Epithelial cell of prostate (primary cell): ENCODE measurements at regions not wholly inside any gene's neighbourhood (a gene's known extent, or its start where the extent isn't known, plus 50 kb on each side); places are given as distances from the start of the nearest gene placed in this dataset.
A peak's percentile ranks its signal among the peaks of the same experiment; 100 is the strongest.

ENCODE experiments used
- DNase-seq: peaks from one replicate; pipeline ENCODE4 v3.0.0-alpha.2; 2011; ENCODE audit warnings: low read depth, low spot score
- H3K27ac ChIP-seq: fragments of 450-650 bp; 2 replicates; pipeline ENCODE4 v1.5.1; 2017; ENCODE audit warnings: mild to moderate bottlenecking

GRCh38 chr9:38288502-38288901 lies 104.0 kb upstream of the ALDH1B1 start:
- no peak for DNase-seq
- H3K27ac ChIP-seq: no peak overlapping the region

- DNase-seq: peak; percentile 24
- H3K27ac ChIP-seq: no peak overlapping the region
Observed at GRCh38 chr9:38287420-38287985, 105.0 kb upstream of the ALDH1B1 start.

GRCh38 chr9:38286766-38287165 lies 105.7 kb upstream of the ALDH1B1 start:
- no peak for DNase-seq
- no peak overlapping the region for H3K27ac ChIP-seq

GRCh38 chr9:38286357-38286756 lies 106.1 kb upstream of the ALDH1B1 start:
- H3K27ac ChIP-seq: no peak overlapping the region
- no peak for DNase-seq

DNA sequence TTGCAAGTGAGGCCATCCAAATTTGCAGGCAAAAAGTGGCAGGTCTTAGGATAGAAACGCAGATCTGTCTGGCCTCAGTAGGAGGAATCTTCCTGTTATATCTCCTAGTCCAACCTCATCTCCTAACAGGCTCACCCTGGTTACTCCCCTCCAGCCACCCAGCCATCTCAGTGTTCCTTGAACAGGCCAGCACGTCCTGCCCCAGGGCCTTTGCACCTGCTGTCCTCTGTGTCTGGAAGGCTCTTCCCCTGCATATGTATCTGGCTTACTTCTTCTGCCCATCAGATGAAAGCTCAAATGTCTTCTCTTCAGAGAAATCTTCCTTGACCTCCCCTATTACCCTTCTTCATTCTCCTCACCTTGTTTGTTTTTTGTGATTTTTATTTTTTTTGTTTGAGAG lies 107.3 kb upstream of the ALDH1B1 start:
- DNase-seq: no peak
- H3K27ac ChIP-seq: no peak overlapping the region

GRCh38 chr9:38284588-38285051 lies 107.9 kb upstream of the ALDH1B1 start:
- no peak overlapping the region for H3K27ac ChIP-seq

DNA sequence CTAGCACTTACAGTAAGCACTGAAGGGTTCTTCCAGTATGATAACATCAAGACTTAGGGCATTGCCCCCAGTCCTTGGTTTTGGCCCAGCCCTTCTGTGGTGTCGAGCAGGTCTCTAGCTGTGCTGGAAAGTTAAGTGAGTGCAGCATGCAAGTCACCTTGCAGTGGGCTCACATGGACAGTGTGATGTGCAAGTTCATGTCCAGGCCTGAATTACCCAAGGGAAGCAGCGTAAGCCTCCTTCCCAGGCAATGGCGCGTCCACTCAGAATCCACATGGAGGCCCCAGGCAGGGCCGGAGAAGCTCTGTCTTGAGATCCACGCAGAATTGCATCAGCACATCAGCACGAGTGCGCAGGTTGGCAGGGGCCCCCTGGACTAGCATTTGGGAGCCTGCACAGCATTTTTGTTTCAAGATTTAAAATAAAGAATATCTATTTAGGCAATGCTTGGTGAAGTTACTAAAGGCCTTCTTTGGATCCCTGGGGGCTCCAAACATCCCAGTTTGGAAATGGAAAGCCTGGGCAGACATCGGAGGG lies 108.4 kb upstream of the ALDH1B1 start:
- no peak for DNase-seq
- H3K27ac ChIP-seq: no peak overlapping the region

More at GRCh38 chr9:38284588-38285051, 107.9 kb upstream of the ALDH1B1 start:
- DNase-seq: no peak

DNA sequence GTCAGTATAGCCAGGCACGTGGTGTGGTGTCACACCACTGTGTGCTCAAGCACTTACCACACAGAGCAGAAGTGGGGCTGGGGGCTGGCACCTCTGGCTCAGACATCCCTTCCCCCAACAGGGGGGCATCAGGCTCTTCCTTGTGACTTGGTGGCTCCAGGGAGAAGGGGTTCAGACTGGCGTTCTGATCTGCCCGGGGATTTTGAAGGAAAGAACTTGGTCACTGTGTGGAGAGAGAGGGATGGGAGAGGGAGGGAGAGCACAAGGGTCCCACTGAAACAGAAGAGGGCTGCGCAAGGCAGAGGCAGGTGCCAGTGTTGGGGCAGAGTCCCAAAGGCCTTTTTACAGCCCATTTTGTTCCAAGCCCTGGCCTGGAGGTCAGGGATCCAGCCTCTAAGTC lies 109.7 kb upstream of the ALDH1B1 start:
- no peak for DNase-seq

GRCh38 chr9:38281917-38282316 lies 110.6 kb upstream of the ALDH1B1 start:
- no peak overlapping the region for H3K27ac ChIP-seq

More for the DNA sequence above, 109.7 kb upstream of the ALDH1B1 start:
- H3K27ac ChIP-seq: no peak overlapping the region

GRCh38 chr9:38281196-38281595 lies 111.3 kb upstream of the ALDH1B1 start:
- H3K27ac ChIP-seq: no peak overlapping the region
- DNase-seq: no peak

More at GRCh38 chr9:38281917-38282316, 110.6 kb upstream of the ALDH1B1 start:
- DNase-seq: no peak

DNA sequence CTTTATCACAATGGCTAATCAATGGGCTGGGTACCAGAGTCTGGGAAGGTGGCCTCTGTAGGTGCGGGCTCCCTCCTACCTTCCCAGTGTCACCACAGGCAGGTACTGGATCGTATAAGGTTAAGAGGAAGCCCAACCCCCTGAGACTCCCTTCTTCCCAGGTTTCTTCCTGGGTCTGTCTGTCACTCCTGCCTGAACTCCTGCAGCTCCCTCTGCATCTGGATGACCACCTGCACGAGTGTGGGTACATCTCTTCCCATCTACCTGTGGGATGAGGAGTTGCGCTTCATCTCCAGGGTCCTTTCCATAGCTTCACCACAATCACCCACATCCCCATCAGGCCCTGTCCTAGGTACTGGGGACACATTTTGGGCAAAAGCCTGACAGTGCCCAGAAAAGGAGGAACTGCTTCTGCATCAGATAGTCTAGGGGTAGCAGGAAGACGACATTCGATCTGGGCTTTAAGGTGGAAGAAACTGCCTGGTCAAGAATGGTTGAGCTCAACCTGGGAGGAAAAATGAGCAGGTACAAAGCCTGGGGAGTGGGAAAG lies 112.2 kb upstream of the ALDH1B1 start:
- DNase-seq: no peak
- no peak overlapping the region for H3K27ac ChIP-seq

- DNase-seq: no peak
- no peak overlapping the region for H3K27ac ChIP-seq
Observed at GRCh38 chr9:38278931-38279679, 113.4 kb upstream of the ALDH1B1 start.

DNA sequence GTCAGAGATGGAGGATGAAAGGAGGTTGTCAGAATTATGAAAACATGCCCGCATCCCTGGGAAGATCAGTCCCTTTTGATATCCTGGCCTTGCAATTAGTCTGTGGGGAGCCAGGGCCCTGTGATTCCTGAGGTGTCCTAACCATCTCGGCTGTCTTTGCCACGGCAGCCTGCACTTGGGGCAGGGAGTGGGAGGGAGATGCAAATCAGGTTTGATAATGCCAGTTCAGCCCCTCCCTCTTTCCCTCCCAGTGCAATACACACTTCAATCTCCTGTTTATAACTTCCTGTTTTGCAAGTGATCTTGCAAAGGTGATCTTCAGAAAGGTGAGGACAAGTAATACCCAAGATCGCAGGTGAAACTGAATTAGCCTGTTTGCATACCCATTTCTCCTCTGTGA lies 114.0 kb upstream of the ALDH1B1 start:
- no peak overlapping the region for H3K27ac ChIP-seq
- no peak for DNase-seq

- DNase-seq: no peak
- no peak overlapping the region for H3K27ac ChIP-seq
Observed at GRCh38 chr9:38277601-38278200, 114.8 kb upstream of the ALDH1B1 start.

DNA sequence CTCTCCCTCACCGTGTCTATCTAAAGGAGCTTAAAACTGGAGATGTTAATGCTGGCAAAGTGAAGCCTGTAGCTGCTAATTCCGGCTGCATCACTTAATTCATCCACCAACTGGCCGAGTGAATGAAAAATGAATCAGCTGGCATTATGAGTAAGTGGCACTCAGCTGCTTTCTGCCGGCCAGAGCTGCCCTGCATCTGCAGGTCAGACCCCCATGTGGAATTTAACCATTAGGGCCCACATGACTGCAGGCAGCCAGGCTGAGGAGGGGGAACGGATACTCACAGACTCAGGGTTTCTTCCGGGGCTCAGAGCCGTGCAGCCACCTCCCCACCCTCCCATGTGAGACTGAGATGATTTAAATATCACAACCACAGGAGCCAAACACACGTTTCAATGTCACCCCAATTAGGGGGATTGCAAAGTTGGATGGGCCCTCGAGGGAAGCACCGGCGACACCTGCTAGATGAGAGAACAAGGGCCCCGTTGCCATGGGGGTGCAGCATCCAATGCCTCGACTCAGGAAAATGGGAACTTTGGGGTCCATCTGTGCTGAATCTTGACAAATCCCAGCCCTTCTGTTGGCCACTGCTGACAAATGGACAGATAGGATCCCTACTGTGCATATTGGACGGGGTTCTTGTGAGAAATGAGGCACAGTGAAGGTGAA lies 115.6 kb upstream of the ALDH1B1 start:
- H3K27ac ChIP-seq: no peak overlapping the region
- DNase-seq: no peak

GRCh38 chr9:38274800-38275199 lies 117.7 kb upstream of the ALDH1B1 start:
- no peak overlapping the region for H3K27ac ChIP-seq
- DNase-seq: no peak

- no peak overlapping the region for H3K27ac ChIP-seq
- no peak for DNase-seq
Observed at GRCh38 chr9:38272710-38273109, 119.8 kb upstream of the ALDH1B1 start.

DNA sequence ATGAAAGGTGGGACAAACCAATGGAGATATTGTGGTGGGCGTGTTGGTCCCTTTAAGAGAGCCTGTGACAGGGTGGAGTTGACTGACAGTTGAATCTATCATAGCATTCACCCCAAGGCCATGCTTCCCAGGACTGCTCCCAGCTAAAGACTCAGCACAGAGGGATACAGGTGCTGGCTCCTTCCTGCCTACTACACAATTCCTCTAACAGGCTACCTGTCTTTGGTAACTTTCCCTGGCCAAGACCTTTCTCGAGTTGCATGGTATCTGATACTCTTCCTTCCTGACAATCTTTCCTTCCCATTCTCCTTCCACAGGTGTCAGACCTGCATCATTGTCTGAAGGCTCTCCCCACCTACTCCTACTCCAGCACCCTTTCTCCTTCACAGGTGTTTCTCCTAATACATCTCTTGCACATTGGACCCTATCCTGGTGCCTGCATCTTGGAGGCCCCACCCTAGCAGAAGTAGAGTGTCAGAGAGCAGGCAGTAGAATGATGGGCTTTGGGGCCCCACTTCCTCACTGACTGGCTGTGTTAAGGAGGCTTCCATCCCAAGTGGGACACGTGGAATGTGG lies 120.7 kb upstream of the ALDH1B1 start:
- no peak for DNase-seq
- H3K27ac ChIP-seq: no peak overlapping the region

DNA sequence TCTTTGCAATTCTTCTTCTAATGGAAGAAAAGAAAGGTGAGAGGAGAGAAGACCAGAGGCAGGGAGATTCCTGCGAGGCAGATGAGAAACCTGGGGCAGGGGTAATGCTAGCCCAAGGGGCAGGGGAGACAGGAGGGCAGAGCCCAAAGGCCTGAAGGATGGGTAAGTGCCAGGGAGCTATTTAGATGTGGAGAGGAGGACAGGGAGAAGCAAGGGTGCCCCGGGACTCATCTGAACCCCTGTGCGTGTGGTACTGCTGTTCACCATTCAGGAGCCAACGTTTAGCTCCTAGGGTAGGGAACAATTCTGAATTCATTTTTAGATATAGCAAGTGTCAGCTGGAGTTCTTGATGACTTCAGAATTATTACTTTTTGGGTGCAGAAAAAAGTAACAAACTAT lies 122.7 kb upstream of the ALDH1B1 start:
- H3K27ac ChIP-seq: no peak overlapping the region
- no peak for DNase-seq

DNA sequence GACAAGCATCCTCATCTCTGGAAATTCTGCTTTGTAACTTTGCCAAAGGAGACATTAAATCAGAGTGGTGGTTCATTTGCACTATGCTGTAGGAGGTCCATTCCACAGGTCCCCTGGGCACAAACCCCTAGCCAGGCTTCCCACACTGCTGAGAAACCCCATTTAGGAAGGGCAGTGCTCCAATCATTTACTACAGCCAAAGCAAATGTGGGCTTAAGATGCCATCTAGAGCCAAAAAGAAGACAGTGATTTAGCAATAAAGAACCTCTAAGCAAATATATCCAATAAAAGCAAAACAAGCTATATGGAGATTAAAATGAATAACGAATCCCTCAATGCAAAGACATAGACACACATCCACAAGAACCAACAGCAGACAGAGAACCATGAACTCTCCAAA lies 129.0 kb upstream of the ALDH1B1 start:
- no peak for DNase-seq

More for the DNA sequence above, 129.0 kb upstream of the ALDH1B1 start:
- no peak overlapping the region for H3K27ac ChIP-seq
